BJ (cell line): ENCODE measurements at regions not wholly inside any gene's neighbourhood (a gene's known extent, or its start where the extent isn't known, plus 50 kb on each side); places are given as distances from the start of the nearest gene placed in this dataset.

Experiments used
- CTCF ChIA-PET: fragments of 350-600 bp; formaldehyde crosslinking; extraction: SDS; loops from one replicate; lab custom pipeline; 2021; ENCODE audit warnings: antibody characterized with exemption, inconsistent platforms; lab: Yijun Ruan, JAX
- POLR2A ChIA-PET: fragments of 300-600 bp; sonication (Branson Sonifier 250); formaldehyde crosslinking; extraction: SDS; loops from one replicate; lab custom pipeline; 2021; ENCODE audit warnings: antibody characterized with exemption; lab: Charles Lee
- DNase-seq: peaks from one replicate; pipeline ENCODE4 v3.0.0-alpha.2; 2011; ENCODE audit warnings: low read depth
- H3K27me3 ChIP-seq: 2 replicates; pipeline ENCODE4 v1.6.0; 2011; ENCODE audit warnings: low read length; ENCODE audit not compliant: control insufficient read depth, insufficient read depth
- H3K36me3 ChIP-seq: 2 replicates; pipeline ENCODE4 v1.5.1; 2011; ENCODE audit warnings: low read length; ENCODE audit not compliant: control insufficient read depth, insufficient read depth
- H3K4me3 ChIP-seq: 2 replicates; pipeline ENCODE4 v1.5.1; 2011; ENCODE audit warnings: low read depth, mild to moderate bottlenecking, control low read depth, low read length
- CTCF ChIP-seq: IDR thresholded peaks from 2 replicates; pipeline ENCODE4 v1.5.1; 2011; ENCODE audit warnings: low read depth, mild to moderate bottlenecking, control low read depth, inconsistent platforms, low read length, moderate library complexity; ENCODE audit not compliant: insufficient read depth

- POLR2A ChIA-PET, result no interaction called here
- no peak for DNase-seq
- Histone ChIP-seq H3K36me3 (no peaks in the 10 kb centered on the region), H3K4me3 (no peak overlapping the region), H3K27me3 (no peaks in the 10 kb centered on the region)
- TF ChIP-seq CTCF, result no peak
- CTCF ChIA-PET, result no interaction called here
Measured at GRCh38 chr4:62399242-62399641, 1199.1 kb downstream of the ADGRL3 start.

- no peak for TF ChIP-seq CTCF
- H3K4me3 ChIP-seq, result no peak overlapping the region
- no peak for DNase-seq
- ChIA-PET CTCF (no interaction called here), POLR2A (no interaction called here)
- no peaks in the 10 kb centered on the region for H3K27me3 ChIP-seq
- H3K36me3 ChIP-seq, result no peaks in the 10 kb centered on the region
Measured at GRCh38 chr4:62398318-62398717, 1198.2 kb downstream of the ADGRL3 start.

- no peaks in the 10 kb centered on the region for H3K27me3 ChIP-seq
- H3K4me3 ChIP-seq, result no peak overlapping the region
- DNase-seq, result no peak
- CTCF ChIA-PET, result interaction anchor here (0.6 kb wide), 1 partner anchor 12 kb away, joined by 3 read pairs; no protein-coding TSS in a partner anchor
- H3K36me3 ChIP-seq, result no peaks in the 10 kb centered on the region
- TF ChIP-seq CTCF, result no peak
- POLR2A ChIA-PET, result no interaction called here
Measured at GRCh38 chr4:62394766-62395165, 1194.6 kb downstream of the ADGRL3 start.

- DNase-seq, result no peak
- CTCF ChIA-PET, result interaction anchor here (1.4 kb wide), 1 partner anchor 9 kb away, joined by 3 read pairs; no protein-coding TSS in a partner anchor
- no peak for TF ChIP-seq CTCF
- Histone ChIP-seq H3K36me3 (no peaks in the 10 kb centered on the region), H3K27me3 (no peaks in the 10 kb centered on the region), H3K4me3 (no peak overlapping the region)
- POLR2A ChIA-PET, result no interaction called here
Measured at GRCh38 chr4:62387808-62388207, 1187.7 kb downstream of the ADGRL3 start.

GRCh38 chr4:62377700-62378099 is 1177.6 kb downstream of the ADGRL3 start:
- TF ChIP-seq CTCF, result no peak
- CTCF ChIA-PET, result interaction anchor here (1.1 kb wide), 1 partner anchor 10 kb away, joined by 3 read pairs; no protein-coding TSS in a partner anchor
- POLR2A ChIA-PET, result no interaction called here
- DNase-seq, result no peak
- H3K4me3 ChIP-seq, result no peak overlapping the region
- no peaks in the 10 kb centered on the region for H3K36me3 ChIP-seq
- no peaks in the 10 kb centered on the region for H3K27me3 ChIP-seq
